ENCODE measurements at regions not wholly inside any gene's neighbourhood (a gene's known extent, or its start where the extent isn't known, plus 50 kb on each side); places are given as distances from the start of the nearest gene placed in this dataset.
"Not testable (repeated sequence)": the region's sequence is repeated elsewhere in the genome, so short reads cannot be mapped to it uniquely, and the experiment has no call there.

DNA sequence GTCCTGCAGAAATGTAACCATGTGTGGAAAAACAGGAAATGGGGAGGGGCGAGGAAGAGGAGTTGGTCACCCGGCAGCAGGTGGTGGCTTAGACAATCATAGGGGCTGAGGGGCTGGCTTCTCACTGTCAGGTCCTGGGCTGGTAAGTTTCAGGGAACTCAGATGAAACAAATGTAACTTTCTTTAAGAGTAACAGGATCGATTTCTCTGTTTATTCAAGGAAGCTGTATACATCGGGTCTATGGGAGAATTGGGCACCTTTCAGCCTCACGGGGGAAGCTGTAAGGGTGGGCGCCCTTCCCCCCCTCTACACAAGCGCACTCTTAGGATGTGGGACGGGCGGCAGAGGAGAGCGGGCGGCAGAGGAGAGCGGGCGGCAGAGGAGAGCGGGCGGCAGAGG lies 104.3 kb upstream of the SIMC1 start:
- no peak for DNase-seq (ENCODE audit: low spot score)
- Mint-ChIP-seq H3K4me3 (ENCODE audit: low read depth) (no peak overlapping the region), H3K27me3 (ENCODE audit: low read depth) (peaks cover 47% of the 10 kb centered on the region), H3K9me3 (no peaks in the 10 kb centered on the region), H3K4me1 (ENCODE audit: low read depth) (peaks cover 5% of the 10 kb centered on the region), H3K36me3 (ENCODE audit: low read depth) (no peaks in the 10 kb centered on the region), H3K27ac (no peak overlapping the region)
- intact Hi-C loops (cut with micrococcal nuclease), result no loop called here

DNA sequence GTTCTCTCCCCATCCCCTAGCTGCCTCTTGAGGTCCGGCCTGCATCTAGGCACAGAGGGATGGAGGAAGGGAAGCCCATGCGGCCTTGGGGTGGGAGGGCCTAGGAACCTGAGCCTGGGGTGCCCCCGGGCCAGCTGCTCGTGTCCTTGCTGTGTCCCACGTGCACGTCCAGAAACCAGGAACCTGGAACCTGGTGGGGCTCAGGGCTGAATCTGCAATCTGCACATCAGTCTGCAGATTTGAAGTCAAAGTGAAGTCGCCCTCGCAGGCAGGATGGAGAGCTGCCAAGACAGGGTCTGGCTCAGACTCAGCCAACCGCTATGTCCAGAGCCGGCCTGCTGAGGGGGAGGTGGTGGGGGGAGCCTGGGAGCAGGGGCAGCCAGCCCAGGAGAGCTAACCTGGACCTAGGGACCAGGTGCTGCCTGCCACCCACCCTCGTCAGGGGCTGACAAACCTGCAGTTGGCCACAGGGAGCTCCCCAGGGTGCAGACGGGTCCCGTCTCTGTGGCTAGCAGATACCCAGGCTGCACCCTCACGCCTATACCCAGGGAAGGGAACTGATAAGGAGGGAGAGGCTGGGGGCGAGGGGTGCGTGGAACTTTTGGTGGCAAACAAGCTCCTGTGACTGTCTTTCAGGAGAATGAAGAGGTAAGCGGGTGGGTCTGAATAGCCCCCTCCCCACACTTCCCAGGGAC lies 103.5 kb upstream of the SIMC1 start:
- Mint-ChIP-seq H3K4me1 (ENCODE audit: low read depth) (peaks cover 6% of the 10 kb centered on the region), H3K27ac (no peak overlapping the region), H3K4me3 (ENCODE audit: low read depth) (no peak overlapping the region), H3K9me3 (no peaks in the 10 kb centered on the region), H3K36me3 (ENCODE audit: low read depth) (no peaks in the 10 kb centered on the region), H3K27me3 (ENCODE audit: low read depth) (peaks cover 49% of the 10 kb centered on the region)
- no peak for DNase-seq (ENCODE audit: low spot score)
- intact Hi-C loops (cut with micrococcal nuclease), result no loop called here

- H3K27ac Mint-ChIP-seq; intact Hi-C loops (cut with micrococcal nuclease); H3K4me3 Mint-ChIP-seq (ENCODE audit: low read depth); H3K4me1 Mint-ChIP-seq (ENCODE audit: low read depth); DNase-seq (ENCODE audit: low spot score); H3K36me3 Mint-ChIP-seq (ENCODE audit: low read depth): not testable (repeated sequence)
- Mint-ChIP-seq H3K27me3 (ENCODE audit: low read depth) (peaks cover 34% of the 10 kb centered on the region), H3K9me3 (peaks cover 12% of the 10 kb centered on the region)
Measured at GRCh38 chr5:176140138-176140537, 98.1 kb upstream of the SIMC1 start.

GRCh38 chr5:176144508-176144907 lies 93.7 kb upstream of the SIMC1 start:
- H3K4me3 Mint-ChIP-seq (ENCODE audit: low read depth), result no peak overlapping the region
- H3K9me3 Mint-ChIP-seq, result peaks cover 12% of the 10 kb centered on the region
- peaks cover 29% of the 10 kb centered on the region for H3K27me3 Mint-ChIP-seq (ENCODE audit: low read depth)

GRCh38 chr5:176149948-176150347 lies 88.3 kb upstream of the SIMC1 start:
- intact Hi-C loops (cut with micrococcal nuclease); H3K4me1 Mint-ChIP-seq (ENCODE audit: low read depth); H3K36me3 Mint-ChIP-seq (ENCODE audit: low read depth); H3K4me3 Mint-ChIP-seq (ENCODE audit: low read depth); DNase-seq (ENCODE audit: low spot score); H3K9me3 Mint-ChIP-seq; H3K27ac Mint-ChIP-seq: not testable (repeated sequence)
- H3K27me3 Mint-ChIP-seq (ENCODE audit: low read depth), result peaks cover 18% of the 10 kb centered on the region

More at GRCh38 chr5:176144508-176144907, 93.7 kb upstream of the SIMC1 start:
- no peak for DNase-seq (ENCODE audit: low spot score)
- intact Hi-C loops (cut with micrococcal nuclease), result no loop called here
- Mint-ChIP-seq H3K27ac (no peak overlapping the region), H3K4me1 (ENCODE audit: low read depth) (peaks cover 8% of the 10 kb centered on the region), H3K36me3 (ENCODE audit: low read depth) (no peaks in the 10 kb centered on the region)

GRCh38 chr5:176151281-176151680 lies 86.9 kb upstream of the SIMC1 start:
- H3K4me1 Mint-ChIP-seq (ENCODE audit: low read depth), result no peaks in the 10 kb centered on the region
- no peaks in the 10 kb centered on the region for H3K9me3 Mint-ChIP-seq
- H3K4me3 Mint-ChIP-seq (ENCODE audit: low read depth), result no peak overlapping the region
- no peak overlapping the region for H3K27ac Mint-ChIP-seq
- H3K36me3 Mint-ChIP-seq (ENCODE audit: low read depth), result no peaks in the 10 kb centered on the region
- no peak for DNase-seq (ENCODE audit: low spot score)
- intact Hi-C loops (cut with micrococcal nuclease), result no loop called here
- H3K27me3 Mint-ChIP-seq (ENCODE audit: low read depth), result peaks cover 13% of the 10 kb centered on the region

DNA sequence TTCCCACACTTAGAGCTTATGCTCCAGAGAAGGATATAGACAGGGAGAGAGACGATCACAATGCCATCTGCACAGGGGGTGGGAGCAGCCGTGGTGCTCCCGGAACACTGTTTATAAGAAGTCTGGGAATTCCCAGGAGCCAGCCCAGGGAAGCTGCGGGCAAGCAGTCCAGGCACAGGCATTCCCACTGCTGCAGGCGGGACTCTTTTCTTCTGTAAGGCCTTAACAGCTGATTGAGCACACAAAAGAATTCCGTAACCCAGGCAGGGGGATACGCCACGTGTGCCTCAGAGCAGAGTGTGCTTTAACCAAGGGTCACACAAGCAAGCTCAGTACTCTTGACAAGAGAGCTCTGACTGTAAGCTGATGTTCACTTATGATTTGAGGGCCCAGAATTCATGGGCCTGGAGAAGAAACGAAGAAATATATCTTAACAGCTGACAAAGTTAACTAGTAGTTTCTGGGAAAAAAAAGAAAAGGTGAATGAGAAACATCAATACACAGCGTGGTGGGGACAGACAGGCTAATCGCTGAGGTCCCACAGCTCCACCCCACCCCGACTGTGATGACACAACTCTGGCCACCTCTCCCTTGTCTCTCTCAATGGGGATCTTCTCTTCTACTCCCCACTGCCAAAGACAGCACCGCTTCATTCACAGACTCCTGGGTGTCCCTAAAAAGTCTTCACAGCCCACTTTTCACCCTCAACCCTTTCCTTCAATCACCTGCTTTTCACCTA lies 85.9 kb upstream of the SIMC1 start:
- no peaks in the 10 kb centered on the region for H3K36me3 Mint-ChIP-seq (ENCODE audit: low read depth)
- H3K4me3 Mint-ChIP-seq (ENCODE audit: low read depth), result no peak overlapping the region
- H3K9me3 Mint-ChIP-seq, result no peaks in the 10 kb centered on the region
- no peak for DNase-seq (ENCODE audit: low spot score)
- no peaks in the 10 kb centered on the region for H3K4me1 Mint-ChIP-seq (ENCODE audit: low read depth)
- no peak overlapping the region for H3K27ac Mint-ChIP-seq
- intact Hi-C loops (cut with micrococcal nuclease), result no loop called here
- peaks cover 19% of the 10 kb centered on the region for H3K27me3 Mint-ChIP-seq (ENCODE audit: low read depth)

GRCh38 chr5:176152930-176153311 lies 85.3 kb upstream of the SIMC1 start:
- Mint-ChIP-seq H3K27ac (no peak overlapping the region), H3K27me3 (ENCODE audit: low read depth) (peaks cover 23% of the 10 kb centered on the region), H3K36me3 (ENCODE audit: low read depth) (no peaks in the 10 kb centered on the region), H3K4me3 (ENCODE audit: low read depth) (no peak overlapping the region), H3K9me3 (no peaks in the 10 kb centered on the region), H3K4me1 (ENCODE audit: low read depth) (no peaks in the 10 kb centered on the region)
- no peak for DNase-seq (ENCODE audit: low spot score)
- intact Hi-C loops (cut with micrococcal nuclease), result no loop called here

DNA sequence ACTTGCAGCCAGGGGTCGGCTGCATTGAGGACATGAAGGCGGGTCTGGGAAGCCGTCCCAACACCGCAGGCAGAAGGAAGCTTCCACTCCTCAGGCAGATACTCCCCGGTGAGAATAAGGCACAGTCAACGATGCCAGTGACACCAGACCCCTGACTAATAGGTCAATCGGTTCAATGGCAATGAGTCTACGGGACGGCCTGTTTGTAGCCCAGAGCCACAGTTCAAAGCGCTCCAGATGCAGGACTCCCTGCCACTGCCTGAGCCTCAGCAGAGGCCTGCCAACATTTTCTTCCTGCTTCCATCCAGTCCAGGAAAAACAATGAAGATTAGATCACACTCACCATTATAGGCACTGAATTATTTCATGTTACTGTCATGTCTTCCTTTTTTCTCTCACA lies 84.5 kb upstream of the SIMC1 start:
- Mint-ChIP-seq H3K27ac (no peak overlapping the region), H3K27me3 (ENCODE audit: low read depth) (peaks cover 23% of the 10 kb centered on the region), H3K36me3 (ENCODE audit: low read depth) (no peaks in the 10 kb centered on the region), H3K9me3 (no peaks in the 10 kb centered on the region), H3K4me3 (ENCODE audit: low read depth) (no peak overlapping the region), H3K4me1 (ENCODE audit: low read depth) (no peaks in the 10 kb centered on the region)
- DNase-seq (ENCODE audit: low spot score), result no peak
- intact Hi-C loops (cut with micrococcal nuclease), result no loop called here

- no peaks in the 10 kb centered on the region for H3K4me1 Mint-ChIP-seq (ENCODE audit: low read depth)
- H3K36me3 Mint-ChIP-seq (ENCODE audit: low read depth), result no peaks in the 10 kb centered on the region
- DNase-seq (ENCODE audit: low spot score), result no peak
- peaks cover 27% of the 10 kb centered on the region for H3K27me3 Mint-ChIP-seq (ENCODE audit: low read depth)
- H3K27ac Mint-ChIP-seq, result no peak overlapping the region
- H3K9me3 Mint-ChIP-seq, result no peaks in the 10 kb centered on the region
- no peak overlapping the region for H3K4me3 Mint-ChIP-seq (ENCODE audit: low read depth)
- intact Hi-C loops (cut with micrococcal nuclease), result no loop called here
Measured at GRCh38 chr5:176154821-176155220, 83.4 kb upstream of the SIMC1 start.

DNA sequence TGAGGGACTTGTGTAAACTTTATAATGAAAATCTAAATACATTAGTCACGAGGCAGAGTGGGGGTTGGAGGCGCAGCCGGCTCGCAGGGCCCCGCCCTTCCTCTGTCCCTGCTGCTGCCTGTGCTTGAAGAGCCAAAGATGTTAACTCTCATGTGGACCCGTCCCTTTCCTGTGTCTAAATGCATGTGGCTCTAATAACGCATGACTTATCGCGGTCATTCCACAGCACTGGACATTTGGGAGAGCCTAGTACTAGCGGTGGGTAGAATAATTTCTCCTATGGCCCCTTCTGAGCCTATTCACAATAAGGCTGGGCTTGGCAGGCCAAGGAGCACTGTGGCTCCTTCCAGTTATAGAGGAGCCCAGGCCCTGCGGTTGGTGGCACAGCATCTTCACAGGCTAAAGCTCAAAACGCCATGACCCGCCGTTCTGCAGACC lies 82.3 kb upstream of the SIMC1 start:
- DNase-seq (ENCODE audit: low spot score), result no peak
- Mint-ChIP-seq H3K4me3 (ENCODE audit: low read depth) (no peak overlapping the region), H3K4me1 (ENCODE audit: low read depth) (no peaks in the 10 kb centered on the region), H3K27me3 (ENCODE audit: low read depth) (peaks cover 32% of the 10 kb centered on the region), H3K9me3 (no peaks in the 10 kb centered on the region), H3K36me3 (ENCODE audit: low read depth) (no peaks in the 10 kb centered on the region), H3K27ac (no peak overlapping the region)
- intact Hi-C loops (cut with micrococcal nuclease), result no loop called here

DNA sequence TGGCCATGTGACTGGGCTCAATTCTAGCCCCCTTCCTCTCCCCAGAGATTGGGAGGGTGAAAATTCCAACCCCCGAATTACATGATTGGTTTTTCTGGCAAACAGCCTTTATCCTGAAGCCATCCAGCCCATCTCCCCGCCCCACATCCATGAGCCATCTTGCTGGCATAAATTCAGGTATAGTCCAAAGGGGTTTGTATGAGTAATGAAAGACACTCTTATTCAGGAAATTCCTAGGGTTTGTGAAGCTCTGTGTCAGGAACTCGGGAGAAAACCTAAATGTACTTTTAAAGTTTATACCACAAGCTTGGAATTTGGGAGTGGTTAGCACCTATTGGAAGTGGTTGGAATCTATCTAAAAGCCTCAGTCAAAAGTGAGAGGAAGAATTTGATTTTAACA lies 80.6 kb upstream of the SIMC1 start:
- H3K27ac Mint-ChIP-seq, result no peak overlapping the region
- H3K4me3 Mint-ChIP-seq (ENCODE audit: low read depth), result no peak overlapping the region
- H3K9me3 Mint-ChIP-seq, result no peaks in the 10 kb centered on the region
- peaks cover 31% of the 10 kb centered on the region for H3K27me3 Mint-ChIP-seq (ENCODE audit: low read depth)
- DNase-seq (ENCODE audit: low spot score), result no peak
- H3K36me3 Mint-ChIP-seq (ENCODE audit: low read depth), result no peaks in the 10 kb centered on the region
- no peaks in the 10 kb centered on the region for H3K4me1 Mint-ChIP-seq (ENCODE audit: low read depth)
- intact Hi-C loops (cut with micrococcal nuclease), result no loop called here

GRCh38 chr5:176161431-176161830 lies 76.8 kb upstream of the SIMC1 start:
- Mint-ChIP-seq H3K27me3 (ENCODE audit: low read depth) (peaks cover 53% of the 10 kb centered on the region), H3K4me1 (ENCODE audit: low read depth) (no peaks in the 10 kb centered on the region), H3K27ac (no peak overlapping the region), H3K36me3 (ENCODE audit: low read depth) (no peaks in the 10 kb centered on the region), H3K4me3 (ENCODE audit: low read depth) (no peak overlapping the region), H3K9me3 (no peaks in the 10 kb centered on the region)
- DNase-seq (ENCODE audit: low spot score), result no peak
- intact Hi-C loops (cut with micrococcal nuclease), result no loop called here

All from activated T-helper 2 cell treated with anti-CD3 and anti-CD28 coated beads, Interferon-gamma antibody, Interleukin-2, Interleukin-4, amounts not matched to agents 10 μg/mL and 5 μg/mL and 100 μg/mL, durations not matched to agents 14 hours and 24 hours and 36 hours (primary cell).